ENCODE measurements at regions not wholly inside any gene's neighbourhood (a gene's known extent, or its start where the extent isn't known, plus 50 kb on each side); places are given as distances from the start of the nearest gene placed in this dataset.

- no peaks in the 10 kb centered on the region for H3K9me3 ChIP-seq (ENCODE audit: control insufficient read depth in 1 of 2, insufficient read depth in 1 of 2, low read length in 2 of 2)
- intact Hi-C loops (cut with DNase I, micrococcal nuclease) = no loop called here
- ATAC-seq (ENCODE audit: poor library complexity) (no peak), DNase-seq (no peak)
- POLR2A ChIA-PET = no interaction called here
- Mint-ChIP-seq H3K4me3 (no peak overlapping the region), H3K9me3 (no peaks in the 10 kb centered on the region), H3K4me1 (ENCODE audit: low read depth) (no peaks in the 10 kb centered on the region), H3K27me3 (no peaks in the 10 kb centered on the region), H3K27ac (no peak overlapping the region), H3K36me3 (ENCODE audit: low read depth) (no peaks in the 10 kb centered on the region)
- no peaks in the 10 kb centered on the region for H3K36me3 ChIP-seq (ENCODE audit: insufficient read depth, low read length)
- CTCF ChIA-PET = no interaction called here
- H3K27ac ChIP-seq (ENCODE audit: low read depth in 1 of 2, low read length in 2 of 2) = no peak overlapping the region
- TF ChIP-seq CTCF (IDR thresholded peaks at IDR 0.05) = no peak
- peaks cover 0 to 3% of the 10 kb centered on the region in 2 experiments for H3K27me3 ChIP-seq (ENCODE audit: control insufficient read depth in 1 of 2, insufficient read depth in 2 of 2, low read length in 2 of 2)
- H3K4me3 ChIP-seq (ENCODE audit: low read length) = no peak overlapping the region
- H3K4me1 ChIP-seq (ENCODE audit: insufficient read depth, low read length) = no peaks in the 10 kb centered on the region
Measured at GRCh38 chr2:160984426-160985077, 175.7 kb upstream of the TANK start.

GRCh38 chr2:160989778-160990177 lies 170.4 kb upstream of the TANK start:
- H3K27me3 Mint-ChIP-seq = no peaks in the 10 kb centered on the region
- POLR2A ChIA-PET = interaction anchor here (0.8 kb wide), 1 partner anchor 737 kb away, joined by 3 read pairs; no protein-coding TSS in a partner anchor
- H3K9me3 Mint-ChIP-seq = no peaks in the 10 kb centered on the region
- H3K36me3 ChIP-seq (ENCODE audit: insufficient read depth, low read length) = no peaks in the 10 kb centered on the region
- no peak for DNase-seq
- no peak for ATAC-seq (ENCODE audit: poor library complexity)
- H3K4me3 ChIP-seq (ENCODE audit: low read length) = no peak overlapping the region
- intact Hi-C loops (cut with DNase I, micrococcal nuclease) = no loop called here
- no peaks in the 10 kb centered on the region for H3K9me3 ChIP-seq (ENCODE audit: control insufficient read depth in 1 of 2, insufficient read depth in 1 of 2, low read length in 2 of 2)
- no peak for TF ChIP-seq CTCF (IDR thresholded peaks at IDR 0.05)
- H3K4me1 Mint-ChIP-seq (ENCODE audit: low read depth) = peaks cover 5% of the 10 kb centered on the region
- H3K27ac Mint-ChIP-seq = no peak overlapping the region
- CTCF ChIA-PET = no interaction called here
- H3K27ac ChIP-seq (ENCODE audit: low read depth in 1 of 2, low read length in 2 of 2) = no peak overlapping the region
- H3K4me1 ChIP-seq (ENCODE audit: insufficient read depth, low read length) = peaks cover 2% of the 10 kb centered on the region
- no peaks in the 10 kb centered on the region for H3K36me3 Mint-ChIP-seq (ENCODE audit: low read depth)
- no peaks in the 10 kb centered on the region for H3K27me3 ChIP-seq (ENCODE audit: control insufficient read depth in 1 of 2, insufficient read depth in 2 of 2, low read length in 2 of 2)
- H3K4me3 Mint-ChIP-seq = no peak overlapping the region

GRCh38 chr2:160993654-160994061 lies 166.6 kb upstream of the TANK start:
- no peaks in the 10 kb centered on the region for H3K36me3 Mint-ChIP-seq (ENCODE audit: low read depth)
- peaks cover 5% of the 10 kb centered on the region for H3K4me1 Mint-ChIP-seq (ENCODE audit: low read depth)
- Histone ChIP-seq H3K27ac (ENCODE audit: low read depth in 1 of 2, low read length in 2 of 2) (no peak overlapping the region), H3K9me3 (ENCODE audit: control insufficient read depth in 1 of 2, insufficient read depth in 1 of 2, low read length in 2 of 2) (no peaks in the 10 kb centered on the region), H3K4me3 (ENCODE audit: low read length) (no peak overlapping the region), H3K4me1 (ENCODE audit: insufficient read depth, low read length) (peaks cover 2% of the 10 kb centered on the region), H3K27me3 (ENCODE audit: control insufficient read depth in 1 of 2, insufficient read depth in 2 of 2, low read length in 2 of 2) (no peaks in the 10 kb centered on the region), H3K36me3 (ENCODE audit: insufficient read depth, low read length) (no peaks in the 10 kb centered on the region)
- H3K27me3 Mint-ChIP-seq = no peaks in the 10 kb centered on the region
- ATAC-seq (ENCODE audit: poor library complexity) (no peak), DNase-seq (no peak)
- ChIA-PET CTCF (interaction anchor here (1.1 to 2.9 kb wide), 7 partner anchors 11 to 884 kb away, joined by 3 to 19 read pairs (median 12); no protein-coding TSS in a partner anchor), POLR2A (interaction anchor here (0.7 to 2.2 kb wide), 5 partner anchors 23 to 883 kb away, joined by 3 to 11 read pairs (median 4); no protein-coding TSS in a partner anchor)
- TF ChIP-seq CTCF (IDR thresholded peaks at IDR 0.05) = no peak
- intact Hi-C loops (cut with DNase I, micrococcal nuclease) = loop anchor here (1.0 to 2.0 kb wide), 9 partner anchors 640 to 885 kb away; no protein-coding TSS in a partner anchor
- H3K4me3 Mint-ChIP-seq = no peak overlapping the region
- no peaks in the 10 kb centered on the region for H3K9me3 Mint-ChIP-seq
- no peak overlapping the region for H3K27ac Mint-ChIP-seq
